ENCODE measurements at regions not wholly inside any gene's neighbourhood (a gene's known extent, or its start where the extent isn't known, plus 50 kb on each side); places are given as distances from the start of the nearest gene placed in this dataset.

DNA sequence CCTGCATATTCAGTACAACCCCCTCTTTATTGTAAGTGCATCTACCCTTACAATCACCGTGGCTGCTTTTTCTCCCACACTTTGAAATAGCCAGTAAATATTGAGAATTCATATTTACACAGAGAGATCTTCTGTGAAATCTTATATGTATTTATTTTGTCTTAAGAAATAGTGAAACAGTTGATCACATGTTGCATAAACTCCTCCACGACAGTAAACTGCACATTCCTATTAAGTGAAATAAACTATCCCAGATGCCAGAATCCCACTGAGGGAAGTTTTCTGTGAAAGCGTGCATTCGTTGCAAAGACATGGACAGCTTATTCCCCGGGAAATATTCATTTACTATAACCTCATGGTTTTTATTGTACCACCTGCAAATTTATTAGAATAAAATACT is 796.0 kb downstream of the ROBO2 start:
- no peak for DNase-seq (ENCODE audit: low read depth in 4 of 6, low spot score in 6 of 6)
- H3K27ac ChIP-seq (ENCODE audit: low read depth, low read length), result no peak overlapping the region
- no CpG with 5 or more reads among the region's 5 CpGs for WGBS (ENCODE audit: insufficient coverage)

DNA sequence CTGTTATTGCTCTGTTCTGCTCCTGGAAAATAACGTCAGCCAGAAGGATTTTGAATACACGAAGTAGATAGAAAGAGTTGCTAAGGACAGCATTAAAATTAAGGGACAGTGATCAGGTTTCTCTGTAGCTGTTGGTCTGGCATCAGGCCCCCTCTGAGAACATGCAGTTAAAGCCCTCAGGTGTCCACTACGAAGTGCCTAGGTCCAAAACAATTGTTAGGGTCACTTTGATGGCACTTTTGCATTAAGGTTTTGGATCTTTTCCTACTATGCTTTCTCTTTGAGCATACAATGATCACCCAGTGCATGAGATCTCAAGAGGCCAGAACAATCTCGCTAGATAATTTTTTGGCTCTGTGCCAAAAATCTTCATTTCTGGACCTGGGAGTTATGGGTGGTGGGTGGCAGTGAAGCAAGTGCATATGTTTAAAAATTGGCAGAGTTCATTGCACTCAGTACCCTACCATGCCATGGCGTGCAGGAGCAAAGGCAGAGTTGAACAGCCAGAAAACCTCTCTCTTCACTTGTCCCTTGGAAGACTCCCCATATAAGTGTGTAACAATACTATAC is 797.6 kb downstream of the ROBO2 start:
- no peak for DNase-seq (ENCODE audit: low read depth in 4 of 6, low spot score in 6 of 6)
- Histone ChIP-seq H3K36me3 (ENCODE audit: control insufficient read depth, insufficient read depth, low read length) (no peaks in the 10 kb centered on the region), H3K4me3 (ENCODE audit: low read depth, low read length) (no peak overlapping the region), H3K27ac (ENCODE audit: low read depth, low read length) (no peak overlapping the region), H3K4me1 (ENCODE audit: control insufficient read depth, insufficient read depth, low read length) (no peaks in the 10 kb centered on the region), H3K27me3 (ENCODE audit: control insufficient read depth, insufficient read depth, low read length) (no peaks in the 10 kb centered on the region), H3K9me3 (ENCODE audit: control insufficient read depth, insufficient read depth, low read length) (no peaks in the 10 kb centered on the region)
- WGBS (ENCODE audit: insufficient coverage), result 88% methylated on average over 4 of the region's 5 CpGs

More for the DNA sequence above, 796.0 kb downstream of the ROBO2 start:
- Histone ChIP-seq H3K4me3 (ENCODE audit: low read depth, low read length) (no peak overlapping the region), H3K27me3 (ENCODE audit: control insufficient read depth, insufficient read depth, low read length) (no peaks in the 10 kb centered on the region), H3K9me3 (ENCODE audit: control insufficient read depth, insufficient read depth, low read length) (no peaks in the 10 kb centered on the region), H3K4me1 (ENCODE audit: control insufficient read depth, insufficient read depth, low read length) (no peaks in the 10 kb centered on the region), H3K36me3 (ENCODE audit: control insufficient read depth, insufficient read depth, low read length) (no peaks in the 10 kb centered on the region)

DNA sequence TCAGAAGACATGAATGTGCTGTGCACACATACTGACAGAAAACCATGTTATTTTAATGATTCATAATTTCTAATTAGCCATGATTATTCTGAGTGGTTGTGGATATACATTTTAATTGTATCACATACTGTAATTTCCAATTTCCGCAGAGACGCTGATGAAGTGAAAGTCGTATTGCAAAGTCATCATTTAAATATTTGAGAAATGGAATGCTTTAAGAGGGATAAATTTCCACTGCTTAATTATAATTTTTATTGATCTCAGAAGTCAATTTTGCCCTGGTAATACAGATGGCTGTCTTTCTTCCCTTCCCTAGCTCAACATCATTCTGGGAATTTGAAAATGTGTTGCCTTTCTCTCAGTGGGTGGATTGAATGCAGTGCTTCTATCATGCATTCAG is 819.3 kb downstream of the ROBO2 start:
- Histone ChIP-seq H3K36me3 (ENCODE audit: control insufficient read depth, insufficient read depth, low read length) (no peaks in the 10 kb centered on the region), H3K9me3 (ENCODE audit: control insufficient read depth, insufficient read depth, low read length) (no peaks in the 10 kb centered on the region), H3K4me3 (ENCODE audit: low read depth, low read length) (no peak overlapping the region), H3K27ac (ENCODE audit: low read depth, low read length) (no peak overlapping the region), H3K4me1 (ENCODE audit: control insufficient read depth, insufficient read depth, low read length) (no peaks in the 10 kb centered on the region), H3K27me3 (ENCODE audit: control insufficient read depth, insufficient read depth, low read length) (no peaks in the 10 kb centered on the region)
- peak in 1 of 6 donors; percentile 81 for DNase-seq (ENCODE audit: low read depth in 4 of 6, low spot score in 6 of 6)
- no CpG with 5 or more reads among the region's 3 CpGs for WGBS (ENCODE audit: insufficient coverage)

DNA sequence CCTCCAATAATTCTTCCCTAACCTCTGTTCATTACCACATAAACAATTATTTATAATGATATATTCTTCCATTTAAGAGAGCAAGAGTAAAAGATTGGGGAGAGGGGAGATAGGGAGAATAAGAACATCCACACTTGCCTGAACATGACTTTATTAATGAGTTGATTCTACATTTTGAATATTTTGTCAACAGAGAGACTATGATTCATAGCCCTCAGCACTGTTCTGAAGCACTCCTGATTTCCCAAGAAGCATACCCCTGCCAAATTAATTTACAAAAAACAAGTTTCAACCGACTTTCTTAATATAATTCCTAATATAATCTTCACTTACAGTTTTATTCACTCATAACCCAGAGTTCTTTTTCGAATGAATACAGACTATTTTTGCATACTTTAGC is 828.8 kb downstream of the ROBO2 start:
- H3K4me1 ChIP-seq (ENCODE audit: control insufficient read depth, insufficient read depth, low read length), result no peaks in the 10 kb centered on the region
- no CpG with 5 or more reads among the region's 2 CpGs for WGBS (ENCODE audit: insufficient coverage)
- H3K27ac ChIP-seq (ENCODE audit: low read depth, low read length), result no peak overlapping the region
- DNase-seq (ENCODE audit: low read depth in 4 of 6, low spot score in 6 of 6), result no peak
- no peak overlapping the region for H3K4me3 ChIP-seq (ENCODE audit: low read depth, low read length)
- no peaks in the 10 kb centered on the region for H3K36me3 ChIP-seq (ENCODE audit: control insufficient read depth, insufficient read depth, low read length)
- no peaks in the 10 kb centered on the region for H3K9me3 ChIP-seq (ENCODE audit: control insufficient read depth, insufficient read depth, low read length)
- no peaks in the 10 kb centered on the region for H3K27me3 ChIP-seq (ENCODE audit: control insufficient read depth, insufficient read depth, low read length)

DNA sequence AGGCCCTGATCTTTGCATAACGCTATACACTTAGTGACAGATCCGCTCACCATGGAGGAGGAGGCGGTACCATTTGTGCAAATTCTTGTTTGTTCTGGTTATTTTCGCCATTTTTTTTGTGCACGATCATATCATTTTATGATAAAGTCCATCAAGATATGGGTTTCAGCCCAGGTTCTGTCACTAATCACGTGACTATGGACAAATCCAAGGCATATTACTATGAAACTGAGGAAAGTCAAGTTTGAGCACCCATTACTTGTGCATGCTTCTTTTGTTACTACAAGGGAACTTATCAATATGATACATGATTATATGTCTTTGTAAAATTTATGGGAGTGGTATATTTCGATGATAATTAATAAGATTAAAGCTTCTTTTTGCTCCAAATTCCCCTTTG is 829.5 kb downstream of the ROBO2 start:
- H3K9me3 ChIP-seq (ENCODE audit: control insufficient read depth, insufficient read depth, low read length), result no peaks in the 10 kb centered on the region
- H3K36me3 ChIP-seq (ENCODE audit: control insufficient read depth, insufficient read depth, low read length), result no peaks in the 10 kb centered on the region
- H3K27me3 ChIP-seq (ENCODE audit: control insufficient read depth, insufficient read depth, low read length), result no peaks in the 10 kb centered on the region
- no peaks in the 10 kb centered on the region for H3K4me1 ChIP-seq (ENCODE audit: control insufficient read depth, insufficient read depth, low read length)
- H3K27ac ChIP-seq (ENCODE audit: low read depth, low read length), result no peak overlapping the region
- 100% methylated on average over 2 of the region's 7 CpGs for WGBS (ENCODE audit: insufficient coverage)
- no peak for DNase-seq (ENCODE audit: low read depth in 4 of 6, low spot score in 6 of 6)
- no peak overlapping the region for H3K4me3 ChIP-seq (ENCODE audit: low read depth, low read length)

DNA sequence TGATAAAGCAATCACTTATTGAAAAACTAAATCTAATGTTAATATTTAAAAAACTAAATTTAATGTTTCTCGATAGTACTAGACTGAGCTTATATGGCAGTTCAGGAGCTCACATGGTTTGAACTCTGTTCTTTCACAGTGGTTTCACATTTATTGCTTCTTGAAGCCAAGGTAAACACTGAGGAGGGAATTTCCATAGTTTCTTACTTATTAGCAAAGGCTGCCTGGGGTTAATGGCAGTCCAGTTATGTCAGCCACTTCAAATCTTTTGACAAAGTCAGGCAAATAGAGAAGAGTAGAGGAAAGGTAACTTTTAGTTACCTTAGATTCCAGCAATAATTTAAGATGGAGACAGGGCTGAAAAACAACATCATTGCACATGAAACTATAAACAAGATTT is 831.5 kb downstream of the ROBO2 start:
- H3K9me3 ChIP-seq (ENCODE audit: control insufficient read depth, insufficient read depth, low read length), result no peaks in the 10 kb centered on the region
- no peak for DNase-seq (ENCODE audit: low read depth in 4 of 6, low spot score in 6 of 6)
- no peak overlapping the region for H3K4me3 ChIP-seq (ENCODE audit: low read depth, low read length)
- H3K27ac ChIP-seq (ENCODE audit: low read depth, low read length), result no peak overlapping the region
- no peaks in the 10 kb centered on the region for H3K4me1 ChIP-seq (ENCODE audit: control insufficient read depth, insufficient read depth, low read length)
- H3K36me3 ChIP-seq (ENCODE audit: control insufficient read depth, insufficient read depth, low read length), result no peaks in the 10 kb centered on the region
- H3K27me3 ChIP-seq (ENCODE audit: control insufficient read depth, insufficient read depth, low read length), result no peaks in the 10 kb centered on the region
- WGBS (ENCODE audit: insufficient coverage), result no CpG with 5 or more reads among the region's 1 CpG

DNA sequence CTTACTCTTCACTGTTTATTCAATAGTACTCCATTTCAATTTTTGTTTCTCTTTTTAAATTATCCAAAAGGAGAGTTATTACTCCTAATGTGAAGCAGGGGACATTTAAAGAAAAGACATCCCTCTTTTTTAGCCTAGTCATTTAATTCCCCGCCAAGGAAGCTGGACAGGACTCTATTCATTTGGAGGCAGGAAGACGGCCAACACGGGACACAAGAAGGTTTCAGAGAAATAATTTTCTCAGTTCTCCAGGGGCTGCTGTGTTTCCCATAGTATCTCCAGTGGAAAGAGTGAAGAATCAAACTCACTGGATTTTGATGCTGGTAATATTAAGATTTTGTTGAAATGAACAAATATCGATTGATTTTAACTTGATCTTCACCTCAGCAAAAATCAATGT is 833.7 kb downstream of the ROBO2 start:
- WGBS (ENCODE audit: insufficient coverage), result 47% methylated on average over 2 of the region's 4 CpGs
- H3K9me3 ChIP-seq (ENCODE audit: control insufficient read depth, insufficient read depth, low read length), result no peaks in the 10 kb centered on the region
- peak in 4 of 6 donors; percentile 22 to 56 (median 30) for DNase-seq (ENCODE audit: low read depth in 4 of 6, low spot score in 6 of 6)

DNA sequence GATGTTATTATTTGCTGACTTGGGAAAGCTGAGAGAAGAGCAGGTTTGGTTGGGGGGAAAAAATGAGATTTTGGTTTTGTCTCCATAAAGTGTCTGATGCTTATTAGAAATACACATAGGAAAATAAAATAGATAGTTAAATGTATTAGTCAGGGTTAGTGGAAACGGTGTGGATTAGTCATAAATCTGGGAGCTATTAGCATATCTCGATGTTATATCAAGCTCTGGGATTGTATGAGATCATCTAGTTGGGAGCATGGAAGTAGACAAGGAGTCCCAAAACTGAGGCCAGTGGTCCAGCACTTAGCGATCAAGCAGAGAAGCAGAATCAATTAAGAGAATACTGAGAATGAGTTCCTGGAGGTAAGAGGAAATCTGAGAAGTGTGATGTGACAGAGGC is 845.5 kb downstream of the ROBO2 start:
- DNase-seq (ENCODE audit: low read depth in 4 of 6, low spot score in 6 of 6), result no peak
- Histone ChIP-seq H3K27ac (ENCODE audit: low read depth, low read length) (no peak overlapping the region), H3K36me3 (ENCODE audit: control insufficient read depth, insufficient read depth, low read length) (no peaks in the 10 kb centered on the region), H3K27me3 (ENCODE audit: control insufficient read depth, insufficient read depth, low read length) (no peaks in the 10 kb centered on the region), H3K9me3 (ENCODE audit: control insufficient read depth, insufficient read depth, low read length) (no peaks in the 10 kb centered on the region), H3K4me3 (ENCODE audit: low read depth, low read length) (no peak overlapping the region), H3K4me1 (ENCODE audit: control insufficient read depth, insufficient read depth, low read length) (no peaks in the 10 kb centered on the region)
- WGBS (ENCODE audit: insufficient coverage), result 81% methylated on average over 3 of the region's 3 CpGs

More for the DNA sequence above, 833.7 kb downstream of the ROBO2 start:
- Histone ChIP-seq H3K4me1 (ENCODE audit: control insufficient read depth, insufficient read depth, low read length) (no peaks in the 10 kb centered on the region), H3K27ac (ENCODE audit: low read depth, low read length) (no peak overlapping the region), H3K4me3 (ENCODE audit: low read depth, low read length) (no peak overlapping the region), H3K27me3 (ENCODE audit: control insufficient read depth, insufficient read depth, low read length) (no peaks in the 10 kb centered on the region), H3K36me3 (ENCODE audit: control insufficient read depth, insufficient read depth, low read length) (no peaks in the 10 kb centered on the region)

DNA sequence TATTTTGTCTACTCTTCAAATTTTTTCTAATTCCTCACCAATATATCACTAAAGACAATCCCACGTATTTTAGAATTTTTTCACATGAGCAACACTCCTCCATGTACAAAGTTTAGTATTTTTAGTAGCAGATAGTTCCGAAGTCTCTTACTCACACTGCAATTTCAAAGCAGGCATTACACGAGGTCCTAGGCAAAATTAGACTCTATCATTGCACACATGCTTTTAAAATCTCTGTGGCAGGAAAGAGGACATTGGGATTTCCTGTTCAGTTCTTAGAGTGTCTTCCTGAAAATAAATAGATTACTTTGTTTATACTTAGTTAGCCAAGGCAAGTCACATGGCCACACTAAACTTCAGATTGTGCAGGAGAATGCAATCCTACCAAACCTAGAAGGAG is 847.7 kb downstream of the ROBO2 start:
- Histone ChIP-seq H3K27ac (ENCODE audit: low read depth, low read length) (no peak overlapping the region), H3K4me1 (ENCODE audit: control insufficient read depth, insufficient read depth, low read length) (no peaks in the 10 kb centered on the region), H3K4me3 (ENCODE audit: low read depth, low read length) (no peak overlapping the region), H3K27me3 (ENCODE audit: control insufficient read depth, insufficient read depth, low read length) (no peaks in the 10 kb centered on the region), H3K36me3 (ENCODE audit: control insufficient read depth, insufficient read depth, low read length) (no peaks in the 10 kb centered on the region), H3K9me3 (ENCODE audit: control insufficient read depth, insufficient read depth, low read length) (no peaks in the 10 kb centered on the region)
- no peak for DNase-seq (ENCODE audit: low read depth in 4 of 6, low spot score in 6 of 6)
- WGBS (ENCODE audit: insufficient coverage), result no CpG with 5 or more reads among the region's 3 CpGs

DNA sequence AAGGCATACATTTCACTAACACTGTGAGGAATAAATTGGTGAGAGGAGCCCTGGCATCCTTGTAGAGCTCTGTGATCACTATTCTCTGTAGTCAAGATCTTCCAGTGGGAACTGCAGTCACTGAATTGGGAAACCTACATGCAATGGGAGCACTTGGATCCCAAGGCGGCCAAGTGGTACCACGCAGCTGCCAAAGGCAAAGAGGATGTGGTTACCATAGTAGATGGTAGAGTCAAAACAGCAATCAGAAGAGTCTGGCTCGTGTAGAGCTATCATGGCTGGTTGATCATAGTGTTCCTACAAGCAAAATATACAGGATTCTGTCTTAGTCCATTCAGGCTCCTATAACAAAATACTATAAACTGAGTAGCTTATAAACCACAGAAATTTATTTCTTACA is 849.7 kb downstream of the ROBO2 start:
- no CpG with 5 or more reads among the region's 3 CpGs for WGBS (ENCODE audit: insufficient coverage)
- no peaks in the 10 kb centered on the region for H3K36me3 ChIP-seq (ENCODE audit: control insufficient read depth, insufficient read depth, low read length)
- no peaks in the 10 kb centered on the region for H3K27me3 ChIP-seq (ENCODE audit: control insufficient read depth, insufficient read depth, low read length)
- no peaks in the 10 kb centered on the region for H3K4me1 ChIP-seq (ENCODE audit: control insufficient read depth, insufficient read depth, low read length)
- H3K27ac ChIP-seq (ENCODE audit: low read depth, low read length), result no peak overlapping the region
- H3K4me3 ChIP-seq (ENCODE audit: low read depth, low read length), result no peak overlapping the region
- no peaks in the 10 kb centered on the region for H3K9me3 ChIP-seq (ENCODE audit: control insufficient read depth, insufficient read depth, low read length)
- DNase-seq (ENCODE audit: low read depth in 4 of 6, low spot score in 6 of 6), result no peak

All from spinal cord (tissue), 9 donors.